ENCODE measurements at regions not wholly inside any gene's neighbourhood (a gene's known extent, or its start where the extent isn't known, plus 50 kb on each side); places are given as distances from the start of the nearest gene placed in this dataset.
A peak's percentile ranks its signal among the peaks of the same experiment; 100 is the strongest.

DNA sequence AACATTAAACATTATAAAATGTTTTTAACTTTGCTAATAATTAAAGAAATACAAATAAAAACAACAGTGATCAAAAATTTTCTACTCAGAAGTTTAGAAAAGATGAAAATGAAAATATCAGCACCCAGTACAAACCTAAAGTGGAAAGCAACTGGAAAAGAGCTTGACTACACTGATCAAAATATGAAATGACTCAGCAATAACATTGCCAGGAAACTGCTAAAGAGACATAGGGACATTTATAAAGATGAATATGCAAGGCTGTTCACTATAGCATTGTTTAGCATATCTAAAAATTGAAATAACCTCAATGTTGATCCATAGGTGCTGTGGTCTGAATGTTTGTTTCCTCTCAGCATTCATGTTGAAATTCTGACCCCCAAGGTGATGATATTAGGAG lies 88.5 kb upstream of the NOCT start:
- no peak for FAIRE-seq
- no peak for DNase-seq (ENCODE audit: low spot score in 2 of 2)

- no peak for DNase-seq (ENCODE audit: low spot score in 2 of 2)
- FAIRE-seq = no peak
Measured at GRCh38 chr4:138925495-138925894, 90.1 kb upstream of the NOCT start.

DNA sequence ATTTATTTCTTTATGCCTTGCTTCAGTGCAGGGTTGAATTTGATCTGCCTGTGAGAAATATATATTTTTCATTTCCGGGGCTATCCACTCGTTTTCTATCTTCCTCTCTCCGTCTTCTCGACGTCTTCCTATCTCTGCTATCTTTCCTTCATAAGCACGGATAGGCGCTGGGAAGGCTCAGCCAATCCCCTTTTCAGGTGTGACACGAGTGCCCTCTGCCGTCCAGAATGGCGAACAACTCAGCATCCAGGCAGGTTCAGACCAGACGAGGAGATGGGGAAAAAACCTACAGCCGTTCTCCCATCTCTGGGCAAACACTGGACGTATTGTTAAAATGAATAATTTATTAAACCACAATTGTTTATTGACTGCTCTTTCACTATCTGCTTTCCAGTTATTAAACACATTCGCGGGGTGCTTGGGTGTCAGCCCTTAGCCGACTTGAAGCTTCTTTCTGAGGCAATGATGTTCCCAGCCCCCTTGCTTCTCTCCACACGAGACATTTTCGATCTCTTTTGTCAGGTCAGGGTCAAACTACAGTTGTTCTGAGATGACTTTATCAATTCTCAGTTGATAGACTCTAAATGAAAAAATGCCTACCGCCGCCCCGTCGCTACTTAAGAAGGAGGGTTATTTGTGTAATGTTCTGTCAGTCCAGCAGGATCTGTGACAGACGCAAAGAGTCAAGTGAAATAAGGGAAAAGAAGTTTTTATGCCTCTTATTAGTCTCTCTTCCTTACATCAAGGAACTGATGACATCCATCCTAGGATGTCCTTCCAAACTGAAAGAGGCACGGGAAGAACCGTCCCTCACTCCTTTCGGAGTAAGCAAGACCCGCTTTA lies 96.3 kb upstream of the NOCT start:
- FAIRE-seq (peak; percentile 86), DNase-seq (ENCODE audit: low spot score in 2 of 2) (peak; percentile 19 to 52)

GRCh38 chr4:138918169-138918869 lies 97.3 kb upstream of the NOCT start:
- DNase-seq (ENCODE audit: low spot score in 2 of 2) (no peak), FAIRE-seq (no peak)

DNA sequence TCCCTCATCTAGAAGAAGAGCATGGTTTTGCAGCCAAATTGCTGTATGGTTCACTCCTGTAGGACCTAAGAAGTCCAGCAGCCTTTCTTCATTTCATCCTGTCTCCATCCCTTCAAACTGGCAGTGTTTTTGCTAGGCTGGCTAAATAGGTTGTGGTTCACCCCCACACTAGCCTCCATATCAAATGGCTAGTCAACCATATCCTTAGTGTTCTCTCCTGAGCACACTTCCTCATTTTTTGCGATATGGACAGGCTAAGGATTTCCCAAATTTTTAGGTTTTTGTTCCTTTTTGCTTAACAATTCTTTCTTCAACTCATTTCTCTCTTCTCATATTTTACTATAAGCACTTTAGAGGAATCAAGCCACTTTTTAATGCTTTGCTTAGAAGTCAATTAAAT lies 98.8 kb upstream of the NOCT start:
- DNase-seq (ENCODE audit: low spot score in 2 of 2) (no peak), FAIRE-seq (no peak)

DNA sequence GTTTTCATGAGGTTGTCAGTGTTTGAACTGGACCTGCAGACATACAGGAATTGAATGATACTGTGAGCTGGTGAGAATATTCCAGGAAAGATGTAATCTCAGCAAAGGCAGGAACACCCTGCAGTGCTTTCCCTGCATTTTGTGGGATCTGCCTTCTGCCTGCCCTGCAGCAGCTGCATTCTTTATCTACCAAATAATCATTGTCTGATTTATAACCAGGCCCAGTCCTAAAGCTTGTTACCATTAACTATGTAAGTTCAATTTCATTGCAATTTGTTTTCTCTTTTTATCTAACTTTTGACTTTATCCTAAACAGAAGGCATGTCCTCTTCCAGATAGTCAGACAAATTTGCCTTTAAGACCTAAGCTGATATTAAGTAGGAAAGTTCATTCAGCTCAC lies 99.8 kb upstream of the NOCT start:
- DNase-seq (ENCODE audit: low spot score in 2 of 2) (no peak), FAIRE-seq (no peak)

DNA sequence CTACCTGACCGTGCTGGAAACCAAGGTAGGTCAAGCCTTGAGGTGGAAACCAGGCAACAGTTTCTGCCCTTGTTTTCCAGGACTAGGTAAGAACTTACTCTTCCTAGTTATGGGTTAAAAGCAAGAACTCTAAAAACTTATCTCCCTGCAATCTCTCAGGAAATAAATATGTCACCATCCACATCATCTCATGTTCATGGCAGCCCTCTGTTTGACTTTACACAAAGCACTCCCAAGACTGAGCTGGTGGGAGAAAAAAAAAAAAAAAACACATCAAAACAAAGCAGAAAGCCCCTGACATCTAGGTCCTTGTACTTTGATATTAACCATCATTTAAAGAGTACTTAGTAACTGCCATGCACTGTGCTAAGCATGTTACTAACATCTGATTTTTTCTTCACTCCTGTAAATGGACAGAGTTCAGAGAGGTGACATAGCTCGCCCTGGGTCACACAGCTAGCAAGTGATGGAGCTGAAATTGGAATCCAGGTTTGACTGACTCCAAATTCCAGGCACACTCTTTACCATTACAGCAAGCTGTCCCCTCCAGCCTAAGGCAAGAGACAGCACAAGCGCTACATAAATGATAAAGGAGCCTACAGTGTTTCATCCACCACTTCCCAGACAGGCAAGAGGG lies 102.8 kb upstream of the NOCT start:
- DNase-seq (ENCODE audit: low spot score in 2 of 2) = no peak
- no peak for FAIRE-seq

- no peak for FAIRE-seq
- DNase-seq (ENCODE audit: low spot score in 2 of 2) = no peak
Measured at GRCh38 chr4:138911909-138912703, 103.5 kb upstream of the NOCT start.

DNA sequence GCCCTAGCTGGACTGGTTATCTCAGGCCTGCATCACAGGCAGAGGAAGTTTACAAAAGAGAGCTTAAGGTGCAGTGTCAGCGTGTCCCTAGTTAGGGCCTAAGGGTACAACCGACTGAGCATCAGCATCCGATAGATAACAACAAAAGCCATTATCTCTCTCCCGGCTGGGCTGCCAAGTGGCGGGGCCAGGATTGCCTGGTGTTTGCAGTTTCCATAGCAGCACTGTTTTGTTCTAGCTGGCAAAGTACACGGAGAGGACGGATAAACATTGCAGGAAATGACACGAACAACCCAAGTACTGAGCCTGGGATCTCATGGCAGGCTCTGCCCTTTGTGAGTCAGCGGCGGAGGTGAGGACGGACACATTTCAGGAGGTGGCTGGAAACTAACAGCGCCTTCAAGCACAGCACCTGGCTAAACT lies 104.7 kb upstream of the NOCT start:
- DNase-seq (ENCODE audit: low spot score in 2 of 2) = peak; percentile 23 to 34
- FAIRE-seq = no peak

DNA sequence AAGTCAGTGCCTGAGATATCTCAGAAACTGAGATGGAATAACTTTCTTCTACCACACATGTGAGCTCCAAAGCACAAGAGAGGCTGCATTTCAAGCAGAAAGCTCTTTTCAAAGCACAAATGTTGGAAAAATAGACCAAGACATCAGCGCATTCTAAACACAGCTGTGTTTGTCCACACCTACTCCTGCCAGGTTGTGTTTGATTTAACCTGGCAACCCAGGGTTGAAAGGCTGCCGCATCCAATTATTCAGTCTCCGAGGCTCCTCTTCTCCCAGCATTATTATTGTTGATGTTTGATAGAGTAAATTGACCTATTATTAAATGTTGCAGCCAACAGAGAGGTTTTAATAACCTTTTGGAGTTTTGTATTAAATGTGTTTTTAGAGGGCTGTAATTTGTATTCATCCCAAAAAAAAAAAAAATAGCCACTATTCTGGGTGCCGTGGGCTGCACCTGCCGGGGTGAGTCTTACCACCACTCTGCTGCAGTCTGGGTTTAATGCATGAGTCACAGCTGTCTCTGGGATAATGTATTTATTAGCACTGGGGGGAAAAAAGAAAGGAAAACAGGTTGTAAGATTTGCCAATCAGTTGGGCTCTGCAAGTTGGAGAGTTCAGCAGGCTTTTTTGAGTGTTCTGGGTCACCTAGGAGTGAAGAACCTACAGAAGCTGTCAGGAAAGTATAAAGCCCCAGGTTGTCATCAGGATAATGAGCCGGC lies 105.2 kb upstream of the NOCT start:
- DNase-seq (ENCODE audit: low spot score in 2 of 2) (no peak), FAIRE-seq (no peak)

GRCh38 chr4:138909587-138909986 lies 106.0 kb upstream of the NOCT start:
- FAIRE-seq (no peak), DNase-seq (ENCODE audit: low spot score in 2 of 2) (no peak)

DNA sequence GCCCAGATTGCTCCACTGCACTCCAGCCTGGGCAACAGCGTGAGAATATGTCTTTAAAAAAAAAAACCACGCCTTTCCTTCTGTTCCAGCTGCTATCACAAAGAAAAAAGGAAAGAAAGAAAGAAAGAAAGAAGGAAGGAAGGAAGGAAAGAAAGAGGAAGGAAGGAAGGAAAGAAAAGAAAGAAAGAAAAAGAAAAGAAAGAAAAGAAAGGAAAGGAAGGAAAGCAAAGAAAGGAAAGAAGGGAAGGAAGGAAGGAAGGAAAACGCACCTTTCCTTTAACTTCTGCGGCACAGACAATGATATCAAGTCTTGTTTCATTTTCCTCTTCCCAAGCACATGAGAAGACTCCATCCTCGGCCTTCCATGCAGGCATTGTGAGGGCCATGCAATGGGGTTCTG lies 107.4 kb upstream of the NOCT start:
- no peak for DNase-seq (ENCODE audit: low spot score in 2 of 2)
- no peak for FAIRE-seq

- DNase-seq (ENCODE audit: low spot score in 2 of 2) (no peak), FAIRE-seq (no peak)
Measured at GRCh38 chr4:138907174-138907573, 108.4 kb upstream of the NOCT start.

DNA sequence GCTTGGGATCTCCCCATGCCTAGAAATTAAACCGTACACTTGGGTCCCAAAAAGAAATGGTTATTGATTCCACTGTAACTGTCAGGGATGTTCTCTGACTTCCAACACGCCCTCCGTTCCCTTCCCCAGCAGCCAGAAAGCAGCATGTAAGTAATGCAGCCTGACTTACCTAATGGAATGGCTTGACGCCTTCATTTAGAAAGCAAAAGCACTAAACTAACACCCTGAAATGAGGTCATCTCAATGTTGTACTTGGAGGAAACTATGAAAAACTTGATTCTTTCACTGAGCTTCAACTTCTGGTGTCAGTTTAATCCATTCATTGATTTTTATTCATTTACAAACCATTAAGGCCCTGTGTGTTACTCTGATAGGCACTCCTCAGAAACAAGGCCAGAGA lies 110.8 kb upstream of the NOCT start:
- FAIRE-seq (no peak), DNase-seq (ENCODE audit: low spot score in 2 of 2) (no peak)

- FAIRE-seq = no peak
- no peak for DNase-seq (ENCODE audit: low spot score in 2 of 2)
Measured at GRCh38 chr4:138903185-138903584, 112.4 kb upstream of the NOCT start.

- DNase-seq (ENCODE audit: low spot score in 2 of 2) (no peak), FAIRE-seq (no peak)
Measured at GRCh38 chr4:138902705-138903104, 112.9 kb upstream of the NOCT start.

GRCh38 chr4:138901177-138901576 lies 114.4 kb upstream of the NOCT start:
- DNase-seq (ENCODE audit: low spot score in 2 of 2) (no peak), FAIRE-seq (no peak)

GRCh38 chr4:138899999-138900398 lies 115.6 kb upstream of the NOCT start:
- DNase-seq (ENCODE audit: low spot score in 2 of 2) (no peak), FAIRE-seq (no peak)

DNA sequence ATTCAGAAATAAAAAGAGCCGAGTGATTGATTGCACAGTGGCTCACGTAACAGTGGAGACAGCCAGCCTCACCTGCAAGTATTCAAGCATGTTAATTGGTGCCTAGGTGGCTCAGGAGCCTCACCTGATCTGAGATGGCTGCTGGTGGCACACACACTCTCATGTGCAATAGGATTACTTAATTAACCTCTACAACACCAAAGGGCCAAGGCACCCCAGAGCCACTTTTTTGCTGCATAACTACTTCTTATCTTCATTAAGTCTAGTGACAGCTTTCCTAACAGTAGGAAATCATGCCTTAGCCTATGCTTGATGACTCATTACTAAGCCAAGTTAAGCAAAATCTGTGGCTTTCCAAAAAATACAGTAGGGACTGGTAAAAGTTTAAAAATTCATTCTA lies 117.3 kb upstream of the NOCT start:
- FAIRE-seq = no peak
- no peak for DNase-seq (ENCODE audit: low spot score in 2 of 2)

DNA sequence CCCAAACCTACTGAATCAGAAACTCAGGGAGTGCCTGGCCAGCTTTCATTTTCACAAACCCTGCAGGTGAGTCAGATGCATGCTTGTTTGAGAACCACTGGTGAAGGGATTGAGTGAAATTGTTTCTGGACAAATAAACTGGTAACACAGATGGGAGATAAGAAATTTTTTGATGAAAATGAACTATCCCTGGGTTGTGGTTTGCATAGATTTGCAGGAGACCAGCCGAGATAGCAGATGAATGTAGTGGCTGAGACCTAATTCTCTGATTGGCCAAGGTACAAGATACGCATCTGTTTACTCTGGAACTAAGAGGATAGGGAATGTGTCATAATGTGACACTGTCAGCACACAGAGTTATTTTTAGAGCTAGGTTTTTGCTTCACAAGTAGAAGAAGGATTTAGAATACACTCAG lies 117.8 kb upstream of the NOCT start:
- no peak for FAIRE-seq
- DNase-seq (ENCODE audit: low spot score in 2 of 2) = no peak
